Type B pancreatic cell (in vitro differentiated cells): ENCODE measurements at regions not wholly inside any gene's neighbourhood (a gene's known extent, or its start where the extent isn't known, plus 50 kb on each side); places are given as distances from the start of the nearest gene placed in this dataset.

Experiments used
- DNase-seq: peaks from one replicate; pipeline ENCODE4 v3.0.0; 2021; ENCODE audit warnings: mixed read lengths; ENCODE audit not compliant: unreplicated experiment; ENCODE audit errors: extremely low spot score
- H3K27ac Mint-ChIP-seq: 2 replicates; pipeline ENCODE4 v1.8.0; 2021; ENCODE audit warnings: mild to moderate bottlenecking, mixed read lengths
- H3K27me3 Mint-ChIP-seq: 2 replicates; pipeline ENCODE4 v1.8.0; 2021; ENCODE audit warnings: mixed read lengths
- H3K36me3 Mint-ChIP-seq: 2 replicates; pipeline ENCODE4 v1.8.0; 2021; ENCODE audit warnings: mixed read lengths
- H3K4me1 Mint-ChIP-seq: one replicate; pipeline ENCODE4 v1.8.0; 2021; ENCODE audit warnings: mixed read lengths; ENCODE audit not compliant: unreplicated experiment
- H3K4me3 Mint-ChIP-seq: 2 replicates; pipeline ENCODE4 v1.8.0; 2021; ENCODE audit warnings: mild to moderate bottlenecking, mixed read lengths
- H3K9me3 Mint-ChIP-seq: 2 replicates; pipeline ENCODE4 v1.8.0; 2021; ENCODE audit warnings: mixed read lengths
- TF ChIP-seq, protein P1 (sequence below): fragments of 200-600 bp; sonication (generic); conservative IDR thresholded peaks from 2 replicates; pipeline ENCODE4 v1.5.0; 2021; ENCODE audit warnings: antibody characterized with exemption, mild to moderate bottlenecking

DNA sequence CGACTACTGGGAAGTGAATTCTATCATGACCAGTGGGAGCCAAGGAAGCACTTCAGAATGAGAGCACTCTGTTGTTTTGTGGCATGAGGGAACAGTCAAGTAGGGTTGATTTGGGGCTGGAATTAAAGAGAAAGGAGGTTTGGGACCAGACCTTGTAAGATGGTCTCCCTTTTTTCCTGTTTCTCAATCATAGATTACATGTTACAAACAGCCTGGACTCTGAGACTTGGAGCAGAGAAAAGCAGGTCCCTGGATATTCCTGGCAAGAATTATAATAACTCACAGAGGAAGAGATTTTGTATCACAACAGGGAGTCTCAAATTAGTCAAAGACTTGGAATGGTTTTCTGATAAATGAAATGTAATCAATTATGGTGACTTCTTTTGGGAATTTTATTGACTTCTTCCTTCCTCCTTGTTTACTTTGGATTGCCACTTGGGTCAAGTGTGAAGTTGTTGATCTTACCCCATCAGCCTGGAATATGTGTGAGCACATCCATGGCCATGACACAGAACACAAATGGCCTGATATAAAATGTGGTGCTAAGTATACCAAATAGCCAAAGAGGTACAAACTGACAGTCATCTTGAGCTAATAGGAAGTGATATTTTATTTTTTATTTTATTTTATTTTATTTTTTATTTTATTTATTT is 131.0 kb upstream of the OSMR start:
- H3K4me1 Mint-ChIP-seq = no peaks in the 10 kb centered on the region
- no peaks in the 10 kb centered on the region for H3K9me3 Mint-ChIP-seq
- no peak overlapping the region for H3K4me3 Mint-ChIP-seq
- no peaks in the 10 kb centered on the region for H3K27me3 Mint-ChIP-seq
- H3K27ac Mint-ChIP-seq = no peak overlapping the region
- TF ChIP-seq, protein P1, sequence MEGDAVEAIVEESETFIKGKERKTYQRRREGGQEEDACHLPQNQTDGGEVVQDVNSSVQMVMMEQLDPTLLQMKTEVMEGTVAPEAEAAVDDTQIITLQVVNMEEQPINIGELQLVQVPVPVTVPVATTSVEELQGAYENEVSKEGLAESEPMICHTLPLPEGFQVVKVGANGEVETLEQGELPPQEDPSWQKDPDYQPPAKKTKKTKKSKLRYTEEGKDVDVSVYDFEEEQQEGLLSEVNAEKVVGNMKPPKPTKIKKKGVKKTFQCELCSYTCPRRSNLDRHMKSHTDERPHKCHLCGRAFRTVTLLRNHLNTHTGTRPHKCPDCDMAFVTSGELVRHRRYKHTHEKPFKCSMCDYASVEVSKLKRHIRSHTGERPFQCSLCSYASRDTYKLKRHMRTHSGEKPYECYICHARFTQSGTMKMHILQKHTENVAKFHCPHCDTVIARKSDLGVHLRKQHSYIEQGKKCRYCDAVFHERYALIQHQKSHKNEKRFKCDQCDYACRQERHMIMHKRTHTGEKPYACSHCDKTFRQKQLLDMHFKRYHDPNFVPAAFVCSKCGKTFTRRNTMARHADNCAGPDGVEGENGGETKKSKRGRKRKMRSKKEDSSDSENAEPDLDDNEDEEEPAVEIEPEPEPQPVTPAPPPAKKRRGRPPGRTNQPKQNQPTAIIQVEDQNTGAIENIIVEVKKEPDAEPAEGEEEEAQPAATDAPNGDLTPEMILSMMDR = no peak
- no peak for DNase-seq
- H3K36me3 Mint-ChIP-seq = no peaks in the 10 kb centered on the region

DNA sequence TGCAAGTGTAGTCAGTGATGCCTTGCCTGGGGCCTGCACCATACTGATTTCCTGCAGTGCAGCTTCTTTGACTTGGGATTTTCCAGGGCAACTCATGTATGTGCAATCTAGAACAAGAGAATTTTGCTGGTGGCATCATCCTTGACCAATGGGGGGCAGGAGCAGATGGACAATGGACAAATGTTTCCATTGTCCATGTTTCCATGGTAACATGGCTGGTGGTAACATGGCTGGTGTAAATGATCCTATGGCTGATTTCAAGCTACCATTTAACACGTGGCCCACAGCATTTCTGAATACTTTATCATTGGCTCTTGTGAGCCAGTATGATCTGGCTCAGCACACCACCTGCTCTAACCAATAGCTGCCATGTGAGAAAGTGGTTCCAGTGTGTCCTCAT is 130.1 kb upstream of the OSMR start:
- Mint-ChIP-seq H3K4me3 (no peak overlapping the region), H3K4me1 (no peaks in the 10 kb centered on the region), H3K9me3 (no peaks in the 10 kb centered on the region), H3K27ac (no peak overlapping the region), H3K27me3 (no peaks in the 10 kb centered on the region), H3K36me3 (no peaks in the 10 kb centered on the region)
- no peak for DNase-seq
- TF ChIP-seq, protein P1 = no peak

DNA sequence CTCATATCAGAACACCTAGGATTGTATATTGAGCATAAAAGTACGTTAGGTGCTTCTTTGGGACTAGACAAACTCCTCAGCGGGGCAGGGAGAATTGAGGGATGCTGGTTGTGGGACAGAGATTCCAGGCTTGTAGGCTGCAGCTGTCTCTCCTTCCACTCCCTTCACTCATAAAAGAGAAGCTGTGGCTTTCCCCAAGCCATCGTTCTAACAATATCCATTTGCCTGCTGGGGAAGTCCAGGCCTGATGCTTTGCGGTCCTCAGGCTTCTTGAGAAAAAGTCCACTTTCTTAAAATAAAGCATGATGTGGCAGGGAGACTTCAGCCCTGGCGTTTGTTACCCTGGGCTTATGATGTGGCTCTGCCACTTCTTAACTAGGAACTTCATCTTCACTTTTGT is 129.3 kb upstream of the OSMR start:
- Mint-ChIP-seq H3K27me3 (no peaks in the 10 kb centered on the region), H3K4me1 (no peaks in the 10 kb centered on the region), H3K27ac (no peak overlapping the region), H3K36me3 (no peaks in the 10 kb centered on the region), H3K9me3 (no peaks in the 10 kb centered on the region), H3K4me3 (no peak overlapping the region)
- no peak for DNase-seq
- TF ChIP-seq, protein P1 = no peak

DNA sequence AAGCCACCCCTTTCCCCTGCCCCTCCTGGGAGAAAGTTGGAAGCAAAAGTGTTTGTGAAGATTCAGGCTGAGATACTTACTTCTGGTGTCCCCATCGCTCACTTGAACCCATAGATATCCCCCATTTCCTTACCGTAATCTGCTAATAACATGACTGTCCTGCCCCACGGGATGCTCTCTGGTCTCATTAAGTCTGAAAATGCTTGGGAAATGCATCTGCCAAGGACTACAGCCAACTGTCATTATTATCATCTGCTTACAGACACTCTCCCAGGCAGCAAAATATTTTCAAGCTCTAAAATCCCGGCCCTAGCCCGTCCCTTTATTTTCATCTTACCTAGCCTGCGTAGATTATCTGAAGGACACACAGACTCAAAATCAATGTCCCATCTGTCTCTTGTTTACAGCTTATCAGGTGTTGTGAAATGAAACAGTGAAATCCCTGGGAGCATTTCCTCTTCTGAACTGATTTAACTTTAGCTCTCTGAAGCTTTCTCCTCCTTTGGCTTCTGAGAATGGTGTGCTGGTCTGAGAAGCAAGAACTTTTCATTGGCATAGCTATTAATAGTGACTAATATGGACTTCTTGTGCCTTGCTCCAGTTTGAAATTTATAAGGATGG is 126.9 kb upstream of the OSMR start:
- Mint-ChIP-seq H3K36me3 (no peaks in the 10 kb centered on the region), H3K27ac (no peak overlapping the region), H3K9me3 (no peaks in the 10 kb centered on the region), H3K27me3 (no peaks in the 10 kb centered on the region), H3K4me1 (no peaks in the 10 kb centered on the region), H3K4me3 (no peak overlapping the region)
- TF ChIP-seq, protein P1 = no peak
- DNase-seq = no peak

DNA sequence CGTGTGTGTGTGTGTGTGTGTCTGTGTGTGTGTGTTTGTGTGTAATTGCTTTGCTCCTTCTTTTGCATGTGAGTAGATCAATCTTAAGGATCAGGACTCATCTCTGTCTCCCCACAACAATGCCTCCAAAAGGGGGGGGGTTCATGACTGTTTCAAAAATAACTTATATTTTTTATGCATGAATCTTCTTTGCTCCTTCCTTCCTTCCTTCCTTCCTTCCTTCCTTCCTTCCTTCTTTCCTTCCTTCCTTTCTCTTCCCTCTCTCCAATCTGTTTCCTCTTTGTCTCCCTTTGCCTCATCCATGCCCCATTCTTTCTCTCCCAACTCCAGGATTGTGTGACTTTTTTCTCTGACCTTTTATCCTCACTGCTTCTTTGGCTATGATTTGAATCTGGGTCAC is 126.4 kb upstream of the OSMR start:
- Mint-ChIP-seq H3K27ac (no peak overlapping the region), H3K9me3 (no peaks in the 10 kb centered on the region), H3K36me3 (no peaks in the 10 kb centered on the region), H3K4me3 (no peak overlapping the region), H3K27me3 (no peaks in the 10 kb centered on the region), H3K4me1 (no peaks in the 10 kb centered on the region)
- DNase-seq = no peak
- TF ChIP-seq, protein P1 = no peak
